ENCODE measurements at regions not wholly inside any gene's neighbourhood (a gene's known extent, or its start where the extent isn't known, plus 50 kb on each side); places are given as distances from the start of the nearest gene placed in this dataset.

- H2BK15ac ChIP-seq (ENCODE audit: low read length) = no peak overlapping the region
- no peak overlapping the region for H3K23ac ChIP-seq (ENCODE audit: insufficient read length)
- no peak overlapping the region for H3K56ac ChIP-seq (replicated peaks; ENCODE audit: insufficient read length, low read depth, low read length)
- H4K20me1 ChIP-seq (replicated peaks in 1 of 2; ENCODE audit: control insufficient read depth in 1 of 2, insufficient read depth in 2 of 2, low read length in 2 of 2) = no peaks in the 10 kb centered on the region
- H3K18ac ChIP-seq (ENCODE audit: extremely low read depth, low read length) = no peak overlapping the region
- no peaks in the 10 kb centered on the region for H3K27me3 ChIP-seq (replicated peaks in 1 of 4; ENCODE audit: control insufficient read depth in 3 of 4, extremely low read depth in 1 of 4, insufficient read depth in 3 of 4, low read length in 3 of 4)
- no peak overlapping the region for H3K4me3 ChIP-seq (ENCODE audit: extremely low read depth in 1 of 4, insufficient read depth in 2 of 4, low read depth in 3 of 4, low read length in 4 of 4)
- no peaks in the 10 kb centered on the region for H3K4me1 ChIP-seq (replicated peaks in 1 of 4; ENCODE audit: control insufficient read depth in 3 of 4, insufficient read depth in 4 of 4, low read length in 3 of 4)
- POLR2A ChIA-PET (ENCODE audit: partially characterized antibody) = interaction anchor here (0.7 kb wide), 1 partner anchor 12 kb away, joined by 3 read pairs; no protein-coding TSS in a partner anchor
- no peak overlapping the region for H2BK5ac ChIP-seq (ENCODE audit: low read depth, low read length)
- FAIRE-seq (no peak), DNase-seq (ENCODE audit: low read depth in 1 of 2, low spot score in 2 of 2) (no peak)
- H3K79me1 ChIP-seq (ENCODE audit: low read depth, low read length) = no peaks in the 10 kb centered on the region
- no peak overlapping the region for H4K91ac ChIP-seq (replicated peaks; ENCODE audit: insufficient read length, low read length)
- no peak overlapping the region for H3K4ac ChIP-seq (replicated peaks; ENCODE audit: insufficient read length, low read depth, low read length)
- CTCF ChIA-PET (ENCODE audit: partially characterized antibody) = interaction anchor here (0.6 kb wide), 3 partner anchors 116 to 343 kb away, joined by 3 to 4 read pairs (median 3); no protein-coding TSS in a partner anchor
- H2BK120ac ChIP-seq (replicated peaks; ENCODE audit: low read depth, low read length) = no peak overlapping the region
- no peak overlapping the region for H3K14ac ChIP-seq (ENCODE audit: insufficient read length)
- no peak overlapping the region for H2AK5ac ChIP-seq (ENCODE audit: low read depth, low read length)
- no peaks in the 10 kb centered on the region for H3K36me3 ChIP-seq (ENCODE audit: control insufficient read depth in 2 of 4, insufficient read depth in 4 of 4, low read length in 3 of 4)
- no peaks in the 10 kb centered on the region for H3K23me2 ChIP-seq (ENCODE audit: low read depth, low read length)
- H4K8ac ChIP-seq (ENCODE audit: extremely low read depth, insufficient read depth, low read length) = no peak overlapping the region
- H4K5ac ChIP-seq (ENCODE audit: insufficient read length, low read depth, low read length) = no peak overlapping the region
- no peak overlapping the region for H2AFZ ChIP-seq (ENCODE audit: low read length)
- no peak overlapping the region for H3K9ac ChIP-seq (replicated peaks in 1 of 4; ENCODE audit: extremely low read depth in 1 of 4, low read depth in 3 of 4, low read length in 3 of 4)
- H2BK20ac ChIP-seq (ENCODE audit: low read length) = no peak overlapping the region
- no peak overlapping the region for H2BK12ac ChIP-seq (ENCODE audit: low read depth, low read length)
- WGBS, 2 experiments (ENCODE audit: extremely low coverage in 1 of 2, insufficient coverage in 1 of 2, insufficient read length in 1 of 2, insufficient replicate concordance in 2 of 2, low coverage in 1 of 2, low lambda C conversion rate in 2 of 2, missing lambda C conversion rate in 1 of 2) = 83% methylated on average over 6 of the region's 6 CpGs; no CpG with 5 or more reads in 1 of the 2 experiments
- H3K79me2 ChIP-seq (ENCODE audit: control insufficient read depth in 1 of 2, insufficient read depth in 2 of 2, low read length in 2 of 2) = no peaks in the 10 kb centered on the region
- no peaks in the 10 kb centered on the region; a peak in 1 of 4 replicates for H3K9me3 ChIP-seq (ENCODE audit: insufficient read depth in 2 of 2, low read depth in 1 of 2, low read length in 1 of 2)
- H3K27ac ChIP-seq (ENCODE audit: low read depth, low read length) = no peak overlapping the region
- H3K4me2 ChIP-seq (ENCODE audit: insufficient read depth in 1 of 2, low read depth in 2 of 2, low read length in 2 of 2) = no peak overlapping the region
- TF ChIP-seq TBP (IDR thresholded peaks at IDR 0.05; ENCODE audit: low read depth, low read length) (no peak), EGR1 (IDR thresholded peaks at IDR 0.05; ENCODE audit: borderline replicate concordance, low read depth, low read length) (no peak), RBBP5 (IDR thresholded peaks at IDR 0.05; ENCODE audit: borderline replicate concordance, low read depth, low read length) (no peak), NRF1 (IDR thresholded peaks at IDR 0.05; ENCODE audit: low read depth, low read length) (no peak), BACH1 (IDR thresholded peaks at IDR 0.05; ENCODE audit: low read length) (no peak), SIN3A (conservative IDR thresholded peaks at IDR 0.05 in 1 of 2, IDR thresholded peaks at IDR 0.05 in 1 of 2; ENCODE audit: low read depth in 1 of 2, low read length in 2 of 2) (no peak), MAX (IDR thresholded peaks at IDR 0.05) (no peak), EP300 (IDR thresholded peaks at IDR 0.05; ENCODE audit: borderline replicate concordance in 1 of 2, low read depth in 2 of 2, low read length in 2 of 2) (no peak), EZH2 (IDR thresholded peaks at IDR 0.05; ENCODE audit: low read depth, low read length, severe bottlenecking) (no peak)
- TF ChIP-seq, protein P1, sequence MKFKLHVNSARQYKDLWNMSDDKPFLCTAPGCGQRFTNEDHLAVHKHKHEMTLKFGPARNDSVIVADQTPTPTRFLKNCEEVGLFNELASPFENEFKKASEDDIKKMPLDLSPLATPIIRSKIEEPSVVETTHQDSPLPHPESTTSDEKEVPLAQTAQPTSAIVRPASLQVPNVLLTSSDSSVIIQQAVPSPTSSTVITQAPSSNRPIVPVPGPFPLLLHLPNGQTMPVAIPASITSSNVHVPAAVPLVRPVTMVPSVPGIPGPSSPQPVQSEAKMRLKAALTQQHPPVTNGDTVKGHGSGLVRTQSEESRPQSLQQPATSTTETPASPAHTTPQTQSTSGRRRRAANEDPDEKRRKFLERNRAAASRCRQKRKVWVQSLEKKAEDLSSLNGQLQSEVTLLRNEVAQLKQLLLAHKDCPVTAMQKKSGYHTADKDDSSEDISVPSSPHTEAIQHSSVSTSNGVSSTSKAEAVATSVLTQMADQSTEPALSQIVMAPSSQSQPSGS (IDR thresholded peaks at IDR 0.05; ENCODE audit: low read length) = no peak
These were observed 291.1 kb upstream of the TBX3 start for GRCh38 chr12:114974826-114975639.

Data from H1 (cell line).